ENCODE measurements at regions not wholly inside any gene's neighbourhood (a gene's known extent, or its start where the extent isn't known, plus 50 kb on each side); places are given as distances from the start of the nearest gene placed in this dataset.

DNA sequence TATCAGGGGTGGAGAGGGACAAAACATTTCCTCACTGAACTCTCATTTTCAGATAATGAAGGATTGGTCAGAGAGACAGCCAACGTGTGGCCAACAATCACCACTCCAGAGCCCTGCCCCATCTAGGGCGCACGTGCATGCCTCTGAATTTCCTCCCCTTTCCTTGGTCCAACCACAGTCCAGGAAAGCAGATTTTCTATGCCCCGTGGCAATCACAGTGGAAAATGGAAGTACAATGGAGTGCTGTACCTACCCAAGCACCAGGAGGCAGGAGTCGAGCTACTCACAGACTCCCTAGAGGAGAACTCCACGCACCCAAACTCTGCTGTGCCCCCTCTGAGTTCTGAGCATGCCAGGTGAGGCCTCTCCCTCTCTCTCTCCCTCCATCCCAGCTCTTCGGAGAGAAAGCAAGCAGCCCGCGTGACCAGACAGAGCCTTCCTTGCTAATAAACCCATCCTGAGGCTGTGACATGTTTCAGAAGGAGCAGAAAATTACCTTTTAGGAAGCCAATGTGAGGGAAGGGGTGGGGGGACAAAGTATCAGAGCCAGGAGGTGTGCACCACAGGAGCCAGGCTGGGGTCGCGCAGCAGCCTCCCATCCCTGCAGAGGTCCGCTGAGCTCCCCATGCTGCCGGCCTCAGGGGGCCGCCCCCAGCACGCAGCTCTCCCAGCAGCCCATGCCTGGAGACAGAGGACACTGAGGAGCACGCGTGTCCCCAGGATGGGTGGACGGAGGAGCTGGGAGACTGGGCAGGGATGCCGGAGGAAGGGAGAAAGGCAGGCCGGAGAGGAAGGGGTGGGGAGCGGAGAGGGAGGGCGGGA lies 73.4 kb downstream of the PITPNM2 start:
- DNase-seq (ENCODE audit: low read depth) = no peak

GRCh38 chr12:123076604-123077297 lies 74.1 kb downstream of the PITPNM2 start:
- DNase-seq (ENCODE audit: low read depth) = no peak

DNA sequence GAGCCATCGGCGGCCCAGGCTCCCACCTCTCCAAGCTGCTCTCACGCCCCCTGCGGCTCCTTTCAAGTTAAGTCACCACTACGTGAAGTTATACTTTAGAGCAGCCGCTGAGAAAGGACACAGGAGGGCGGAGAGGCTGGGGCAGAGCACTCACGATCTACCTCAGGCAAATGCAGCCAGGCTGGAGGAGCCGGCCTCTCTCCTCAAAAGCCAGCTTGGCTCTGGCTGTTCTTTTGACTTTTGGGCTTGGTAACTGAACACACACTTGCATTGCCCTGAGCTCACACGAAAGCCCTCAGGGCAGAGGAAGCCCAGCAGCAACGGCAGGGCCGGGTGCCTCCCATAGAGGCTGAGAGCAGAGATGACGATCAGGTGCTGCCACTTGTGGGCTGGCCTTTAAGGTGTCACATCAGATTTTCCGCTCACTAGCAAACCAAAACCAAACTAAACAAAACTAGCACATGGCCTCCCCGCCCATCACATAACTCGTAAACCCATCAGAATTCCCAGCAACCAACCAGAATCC lies 75.2 kb downstream of the PITPNM2 start:
- no peak for DNase-seq (ENCODE audit: low read depth)

DNA sequence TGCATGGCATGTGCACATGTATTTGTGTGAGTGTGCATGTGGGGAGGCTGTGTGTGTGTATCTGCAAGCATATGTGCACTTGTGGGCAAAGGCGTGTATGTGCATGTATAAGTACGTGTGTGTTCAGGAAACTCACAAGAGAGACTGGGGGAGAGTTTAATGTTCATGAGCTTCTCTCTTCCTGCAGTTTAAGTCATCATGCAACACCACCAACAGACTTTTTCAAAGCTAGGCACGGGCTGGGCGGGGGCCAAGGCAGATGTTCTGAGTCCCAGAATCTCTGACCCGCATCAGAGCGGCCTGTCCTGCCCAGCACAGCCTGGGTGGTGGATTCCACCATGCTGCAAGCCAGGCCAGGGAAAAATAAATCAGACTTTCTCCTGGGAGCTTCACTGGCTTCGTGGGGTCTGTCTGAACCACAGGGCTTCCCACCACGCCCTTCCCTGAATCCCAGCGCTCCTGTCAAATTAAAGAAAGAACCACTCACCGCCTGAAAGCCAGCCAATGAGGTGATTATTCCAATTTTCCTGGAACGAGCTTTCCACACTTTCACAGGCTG lies 75.7 kb downstream of the PITPNM2 start:
- no peak for DNase-seq (ENCODE audit: low read depth)

- no peak for DNase-seq (ENCODE audit: low read depth)
These were observed 76.7 kb downstream of the PITPNM2 start for GRCh38 chr12:123073962-123074801.

DNA sequence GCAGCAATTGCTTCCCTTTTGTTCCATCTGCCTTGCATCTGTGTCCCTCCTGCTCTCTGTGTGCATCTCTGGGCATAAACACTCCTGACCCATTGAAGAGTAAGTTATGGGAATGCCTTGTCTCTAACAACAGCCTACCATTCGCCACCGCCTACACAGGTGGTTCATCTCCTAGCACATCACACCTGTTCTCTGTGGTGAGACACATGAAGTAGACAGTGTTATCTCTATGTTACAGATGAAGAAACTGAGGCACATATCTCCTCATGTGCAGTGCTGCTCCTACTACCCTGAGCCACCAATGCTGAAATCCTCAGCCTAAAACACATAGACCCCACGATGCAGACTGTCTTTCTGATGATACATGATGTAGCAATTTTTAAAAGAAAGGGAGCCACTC lies 77.6 kb downstream of the PITPNM2 start:
- no peak for DNase-seq (ENCODE audit: low read depth)

DNA sequence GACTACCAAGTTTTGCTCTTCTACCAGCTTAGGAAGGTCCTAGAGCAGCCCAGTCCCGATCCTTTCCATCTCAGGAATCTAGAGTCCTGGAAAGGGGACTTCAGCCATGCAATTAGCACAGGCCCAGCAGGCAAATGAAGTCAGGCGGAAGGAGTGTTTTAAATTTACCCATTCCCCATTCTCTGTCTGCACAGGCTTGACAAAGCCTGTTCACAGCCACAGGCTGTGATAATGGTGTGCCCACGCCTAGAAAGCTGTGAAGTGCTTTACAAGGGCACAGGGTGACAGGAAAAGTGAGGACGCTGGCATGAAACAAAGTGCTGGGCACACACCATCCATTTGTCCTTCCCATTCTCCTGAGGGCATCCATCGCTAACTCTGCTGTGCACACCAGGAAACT lies 79.0 kb downstream of the PITPNM2 start:
- no peak for DNase-seq (ENCODE audit: low read depth)

DNA sequence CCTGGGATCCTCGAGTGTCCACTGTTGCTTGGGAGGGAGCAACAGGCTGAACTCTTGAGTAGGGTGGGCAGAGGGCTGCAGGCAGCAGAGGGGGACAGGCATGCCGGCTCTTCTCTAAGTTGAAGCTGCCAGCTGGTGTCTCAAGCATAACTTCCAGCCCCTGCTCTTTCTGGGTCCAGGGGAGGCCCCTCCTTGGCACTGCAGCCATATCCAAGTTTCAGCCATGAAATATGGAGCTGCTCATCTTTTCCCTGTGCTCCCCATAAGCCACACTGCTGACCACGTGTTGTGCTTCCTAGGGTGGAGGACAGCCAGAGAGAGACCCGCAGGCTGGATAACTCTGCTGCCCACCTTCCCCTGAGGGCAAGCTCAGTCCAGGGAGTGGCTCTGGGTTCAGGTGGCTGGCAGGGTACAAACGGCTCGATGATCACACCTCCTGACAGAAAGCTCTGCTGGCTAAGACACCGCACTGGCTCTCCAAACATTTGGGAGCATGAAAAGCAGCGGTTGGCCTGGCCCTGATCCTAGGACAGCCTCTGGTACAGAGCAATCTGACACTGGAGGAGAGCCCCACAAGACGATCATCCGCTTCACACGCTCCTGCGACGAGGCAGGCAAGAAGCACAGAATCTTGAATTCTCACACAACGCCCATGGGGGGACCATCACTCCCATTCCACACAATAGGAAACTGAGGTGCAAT lies 79.6 kb downstream of the PITPNM2 start:
- no peak for DNase-seq (ENCODE audit: low read depth)

- no peak for DNase-seq (ENCODE audit: low read depth)
These were observed 80.4 kb downstream of the PITPNM2 start for GRCh38 chr12:123070267-123071081.

- no peak for DNase-seq (ENCODE audit: low read depth)
These were observed 81.2 kb downstream of the PITPNM2 start for GRCh38 chr12:123069436-123070266.

DNA sequence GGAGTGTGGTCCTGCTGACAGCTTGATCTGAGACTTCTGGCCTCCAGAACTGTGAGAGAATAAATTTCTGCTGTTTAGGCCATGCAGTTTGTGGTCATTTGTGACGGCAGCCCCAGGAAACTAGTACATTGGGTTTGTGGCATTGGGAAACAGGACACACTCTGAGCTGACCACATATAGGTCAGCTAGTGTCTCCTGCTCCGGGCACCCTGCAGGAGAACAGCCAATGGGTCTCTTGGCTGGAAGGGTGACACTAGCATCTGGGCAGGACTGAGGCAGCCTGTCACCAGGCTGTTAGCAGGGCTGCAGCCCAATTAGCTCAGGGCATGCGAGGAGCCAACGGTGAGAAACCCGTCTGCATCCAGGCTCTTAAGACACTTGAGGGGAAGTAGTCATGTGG lies 83.2 kb downstream of the PITPNM2 start:
- DNase-seq (ENCODE audit: low read depth) = no peak

GRCh38 chr12:123066384-123066710 lies 84.5 kb downstream of the PITPNM2 start:
- DNase-seq (ENCODE audit: low read depth) = no peak

- no peak for DNase-seq (ENCODE audit: low read depth)
These were observed 85.1 kb downstream of the PITPNM2 start for GRCh38 chr12:123065676-123066383.

GRCh38 chr12:123064885-123065619 lies 84.6 kb downstream of the ARL6IP4 start:
- no peak for DNase-seq (ENCODE audit: low read depth)

- no peak for DNase-seq (ENCODE audit: low read depth)
These were observed 83.9 kb downstream of the ARL6IP4 start for GRCh38 chr12:123064366-123064765.

- DNase-seq (ENCODE audit: low read depth) = no peak
These were observed 83.1 kb downstream of the ARL6IP4 start for GRCh38 chr12:123063535-123063934.

DNA sequence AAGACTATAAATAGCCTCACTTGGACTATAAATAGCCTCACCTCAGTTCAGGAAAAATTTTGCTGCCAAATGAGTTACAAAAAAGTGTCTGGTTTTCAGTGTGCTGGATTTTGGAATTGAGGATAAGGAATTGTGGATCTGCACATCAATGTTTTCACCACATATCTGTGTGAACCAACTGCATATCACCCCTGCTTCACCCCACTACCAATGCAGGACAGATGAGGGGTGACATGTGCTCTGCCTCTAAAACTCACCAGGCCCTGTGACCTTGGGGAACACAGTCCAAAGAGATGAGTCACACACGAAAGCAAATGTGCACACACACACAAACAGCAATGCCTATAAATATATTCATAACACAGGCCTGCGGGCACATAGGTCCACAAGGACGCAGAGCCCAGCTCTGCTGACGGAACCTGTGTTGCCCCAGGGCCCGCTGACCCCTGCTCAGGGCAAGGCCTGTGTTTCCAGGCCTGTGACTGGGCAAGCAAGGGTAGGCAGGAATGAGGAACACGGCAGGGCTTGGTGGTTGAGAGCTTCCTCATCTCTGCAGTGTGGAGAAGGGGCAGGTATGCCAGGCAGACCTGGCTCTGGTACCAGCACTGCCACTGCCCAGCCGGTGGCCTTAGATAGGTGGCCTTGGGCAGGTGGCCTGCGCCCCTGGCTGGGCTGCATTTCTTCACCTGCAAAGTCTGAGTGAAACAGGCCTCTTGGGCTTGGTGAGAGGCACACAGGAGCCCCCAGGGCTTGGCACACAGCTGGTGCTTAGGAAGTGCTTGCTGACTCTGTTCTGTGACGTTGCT lies 82.4 kb downstream of the ARL6IP4 start:
- peak; percentile 12 for DNase-seq (ENCODE audit: low read depth)
